HepG2 (cell line): ENCODE measurements at regions not wholly inside any gene's neighbourhood (a gene's known extent, or its start where the extent isn't known, plus 50 kb on each side); places are given as distances from the start of the nearest gene placed in this dataset.

Experiments
- CBFB ChIP-seq: sonication (generic); formaldehyde crosslinking; IDR thresholded peaks from 2 replicates; pipeline ENCODE4 v1.4.0; 2020; ENCODE audit warnings: missing genetic modification reagents
- CREB1 ChIP-seq, 2 experiments: fragments of 450-650 bp in 1 of 2; IDR thresholded peaks; 2 replicates each; pipeline ENCODE4 v1.6.1; 2016 to 2017; ENCODE audit warnings: control low read depth in 1 of 2, mild to moderate bottlenecking in 1 of 2, missing compliant biosample characterization in 1 of 2, missing genetic modification characterization in 1 of 2
- DNMT3B ChIP-seq: conservative IDR thresholded peaks from 2 replicates; pipeline ENCODE4 v1.6.1; 2016; ENCODE audit warnings: missing biosample characterization, control low read depth
- EP300 ChIP-seq, 3 experiments: sonication (generic) in 1 of 3; formaldehyde crosslinking in 1 of 3; IDR thresholded peaks; 2 replicates each; pipeline versions ENCODE4 v1.5.1 to v1.6.1; 2011 to 2020; ENCODE audit warnings: low read depth in 2 of 3, low read length in 2 of 3, borderline replicate concordance in 1 of 3, improper control_type of control experiment in 1 of 3, mild to moderate bottlenecking in 1 of 3, missing genetic modification reagents in 1 of 3, moderate library complexity in 1 of 3
- FLYWCH1 ChIP-seq: sonication (generic); formaldehyde crosslinking; IDR thresholded peaks from 2 replicates; pipeline ENCODE4 v1.8.1; 2023; ENCODE audit warnings: mild to moderate bottlenecking, missing genetic modification reagents
- GABPB1 ChIP-seq: IDR thresholded peaks from 2 replicates; pipeline ENCODE4 v1.6.1; 2016; ENCODE audit warnings: mild to moderate bottlenecking, missing genetic modification reagents, moderate library complexity, missing compliant biosample characterization
- HNRNPL ChIP-seq: fragments of 200-400 bp; formaldehyde crosslinking; IDR thresholded peaks from 2 replicates; pipeline ENCODE4 v1.6.1; 2017; ENCODE audit warnings: mild to moderate bottlenecking, low read depth, low read length
- KAT2B ChIP-seq: fragments of 150-350 bp; IDR thresholded peaks from 2 replicates; pipeline ENCODE4 v1.6.1; 2014; ENCODE audit warnings: low read depth, low read length, borderline replicate concordance
- MEIS2 ChIP-seq: sonication (generic); formaldehyde crosslinking; IDR thresholded peaks from 2 replicates; pipeline ENCODE4 v1.9.0; 2021; ENCODE audit warnings: mild to moderate bottlenecking, missing genetic modification reagents
- NAIF1 ChIP-seq: sonication (generic); formaldehyde crosslinking; IDR thresholded peaks from 2 replicates; pipeline ENCODE4 v1.5.0; 2020; ENCODE audit warnings: mild to moderate bottlenecking, missing genetic modification reagents, borderline replicate concordance
- NCOA2 ChIP-seq: sonication (generic); formaldehyde crosslinking; IDR thresholded peaks from 2 replicates; pipeline ENCODE4 v1.8.0; 2022; ENCODE audit warnings: inconsistent platforms
- NCOR1 ChIP-seq: fragments of 200-600 bp; sonication (generic); IDR thresholded peaks from 2 replicates; pipeline ENCODE4 v1.7.0; 2017; ENCODE audit warnings: antibody characterized with exemption, low read length, borderline replicate concordance
- PRMT3 ChIP-seq: sonication (generic); formaldehyde crosslinking; IDR thresholded peaks from 2 replicates; pipeline ENCODE4 v1.8.1; 2022; ENCODE audit warnings: low read depth, mild to moderate bottlenecking, moderate library complexity, missing genetic modification reagents, borderline replicate concordance
- SMARCC2 ChIP-seq: fragments of 450-650 bp; IDR thresholded peaks from 2 replicates; pipeline ENCODE4 v1.6.1; 2017; ENCODE audit warnings: antibody characterized with exemption, mild to moderate bottlenecking
- TEAD3 ChIP-seq: optimal IDR thresholded peaks from 2 replicates; pipeline ENCODE3; 2016; ENCODE audit warnings: borderline replicate concordance
- ZKSCAN5 ChIP-seq: sonication (generic); formaldehyde crosslinking; IDR thresholded peaks from 2 replicates; pipeline ENCODE4 v1.5.1; 2020; ENCODE audit warnings: mild to moderate bottlenecking, missing genetic modification reagents
- ZNF264 ChIP-seq: sonication (generic); formaldehyde crosslinking; IDR thresholded peaks from 2 replicates; pipeline ENCODE4 v1.4.0; 2020; ENCODE audit warnings: missing genetic modification reagents
- ZNF292 ChIP-seq: sonication (generic); formaldehyde crosslinking; IDR thresholded peaks from 2 replicates; pipeline ENCODE4 v1.8.1; 2022; ENCODE audit warnings: mild to moderate bottlenecking, low read depth, missing genetic modification reagents, borderline replicate concordance
- ZNF557 ChIP-seq: sonication (generic); formaldehyde crosslinking; IDR thresholded peaks from 2 replicates; pipeline ENCODE4 v1.4.0; 2020; ENCODE audit warnings: missing genetic modification reagents
- ZNF558 ChIP-seq: sonication (generic); formaldehyde crosslinking; IDR thresholded peaks from 2 replicates; pipeline ENCODE4 v1.9.0; 2022; ENCODE audit warnings: mild to moderate bottlenecking, missing genetic modification reagents, borderline replicate concordance
- ZNF563 ChIP-seq: sonication (generic); formaldehyde crosslinking; IDR thresholded peaks from 2 replicates; pipeline ENCODE4 v1.8.0; 2022; ENCODE audit warnings: mild to moderate bottlenecking, moderate library complexity, missing genetic modification reagents
- ZNF589 ChIP-seq: sonication (generic); formaldehyde crosslinking; conservative IDR thresholded peaks from 2 replicates; pipeline ENCODE4 v1.8.0; 2022; ENCODE audit warnings: mild to moderate bottlenecking, moderate library complexity, missing genetic modification reagents
- ZNF772 ChIP-seq: sonication (generic); formaldehyde crosslinking; IDR thresholded peaks from 2 replicates; pipeline ENCODE4 v1.5.0; 2020; ENCODE audit warnings: mild to moderate bottlenecking, missing genetic modification reagents
- TF ChIP-seq, protein P1 (sequence below): sonication (generic); formaldehyde crosslinking; IDR thresholded peaks from 2 replicates; pipeline ENCODE4 v1.4.0; 2020; ENCODE audit warnings: mild to moderate bottlenecking, low read depth, missing genetic modification reagents
- TF ChIP-seq, protein P2 (sequence below): sonication (generic); formaldehyde crosslinking; IDR thresholded peaks from 2 replicates; pipeline ENCODE4 v1.4.0; 2020; ENCODE audit warnings: missing genetic modification reagents
- TF ChIP-seq, protein P3 (sequence below): IDR thresholded peaks from 2 replicates; pipeline ENCODE4 v1.6.1; 2016; ENCODE audit warnings: control low read depth
- TF ChIP-seq, protein P4 (sequence below): sonication (generic); formaldehyde crosslinking; IDR thresholded peaks from 2 replicates; pipeline ENCODE4 v1.5.0; 2020; ENCODE audit warnings: missing genetic modification reagents

DNA sequence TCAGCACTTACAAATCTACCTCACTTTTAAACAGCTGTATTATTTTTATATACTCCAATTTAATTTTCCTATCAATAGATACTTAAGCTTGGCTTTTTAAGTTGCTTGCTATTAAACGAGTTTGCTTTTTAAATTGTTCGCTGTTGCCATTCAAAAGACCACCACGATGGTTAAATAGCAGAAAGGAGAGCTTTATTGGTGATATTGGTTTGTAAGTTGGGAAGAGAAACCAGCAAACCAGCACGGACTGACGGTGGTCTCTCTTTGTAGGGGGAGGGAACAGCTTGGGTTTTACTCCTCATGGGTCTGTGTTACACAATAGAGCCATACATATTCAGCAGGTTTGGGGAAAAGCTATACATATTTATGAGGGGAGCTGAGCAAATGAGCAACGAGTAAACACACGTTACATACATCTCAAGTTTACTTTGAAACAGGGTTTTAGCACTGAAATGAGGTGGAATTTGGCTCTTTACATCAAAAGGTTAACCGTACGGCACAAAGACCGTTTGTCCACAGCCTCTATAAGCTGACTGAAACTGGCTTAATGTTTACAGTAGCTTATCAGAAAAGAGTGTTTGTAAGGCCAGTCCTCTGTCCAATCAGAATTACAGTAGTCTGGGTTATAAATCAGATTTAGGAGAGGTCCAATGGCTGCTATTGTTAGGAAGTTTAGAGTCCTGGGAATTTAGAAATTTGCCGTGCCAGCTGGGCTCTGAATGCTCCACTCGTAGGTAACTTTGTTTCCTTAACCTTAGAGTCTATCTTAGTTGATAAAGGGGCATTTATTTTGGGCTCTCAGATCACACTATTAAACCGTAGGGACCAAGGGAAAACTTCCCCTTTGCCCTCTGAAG is 69.7 kb upstream of the DHRS4 start (continued):
- TF ChIP-seq ZNF557 (CRISPR knock-in tag) = no peak
- TF ChIP-seq SMARCC2 = no peak
- TF ChIP-seq, protein P1, sequence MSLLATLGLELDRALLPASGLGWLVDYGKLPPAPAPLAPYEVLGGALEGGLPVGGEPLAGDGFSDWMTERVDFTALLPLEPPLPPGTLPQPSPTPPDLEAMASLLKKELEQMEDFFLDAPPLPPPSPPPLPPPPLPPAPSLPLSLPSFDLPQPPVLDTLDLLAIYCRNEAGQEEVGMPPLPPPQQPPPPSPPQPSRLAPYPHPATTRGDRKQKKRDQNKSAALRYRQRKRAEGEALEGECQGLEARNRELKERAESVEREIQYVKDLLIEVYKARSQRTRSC (CRISPR knock-in tag) = no peak; the same call in 1 of the 2 replicates
- no peak for TF ChIP-seq DNMT3B
- peak; percentile 66; the same call in 1 of the 2 replicates for TF ChIP-seq ZNF292 (CRISPR knock-in tag)
- no peak for TF ChIP-seq ZKSCAN5
- TF ChIP-seq NAIF1 (CRISPR knock-in tag) = no peak
- TF ChIP-seq ZNF264 (CRISPR knock-in tag) = peak; percentile 75; the same call in 1 of the 2 replicates
- TF ChIP-seq NCOA2 (CRISPR knock-in tag) = peak; percentile 94
- no peak for TF ChIP-seq FLYWCH1 (CRISPR knock-in tag)
- peak; percentile 97 for TF ChIP-seq TEAD3 (CRISPR knock-in tag)
- TF ChIP-seq, protein P2, sequence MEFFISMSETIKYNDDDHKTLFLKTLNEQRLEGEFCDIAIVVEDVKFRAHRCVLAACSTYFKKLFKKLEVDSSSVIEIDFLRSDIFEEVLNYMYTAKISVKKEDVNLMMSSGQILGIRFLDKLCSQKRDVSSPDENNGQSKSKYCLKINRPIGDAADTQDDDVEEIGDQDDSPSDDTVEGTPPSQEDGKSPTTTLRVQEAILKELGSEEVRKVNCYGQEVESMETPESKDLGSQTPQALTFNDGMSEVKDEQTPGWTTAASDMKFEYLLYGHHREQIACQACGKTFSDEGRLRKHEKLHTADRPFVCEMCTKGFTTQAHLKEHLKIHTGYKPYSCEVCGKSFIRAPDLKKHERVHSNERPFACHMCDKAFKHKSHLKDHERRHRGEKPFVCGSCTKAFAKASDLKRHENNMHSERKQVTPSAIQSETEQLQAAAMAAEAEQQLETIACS = no peak
- TF ChIP-seq ZNF772 (CRISPR knock-in tag) = no peak; the same call in 1 of the 2 replicates
- peak; percentile 89 for TF ChIP-seq CBFB (CRISPR knock-in tag)
- TF ChIP-seq GABPB1 (CRISPR knock-in tag) = no peak
- TF ChIP-seq, protein P3, sequence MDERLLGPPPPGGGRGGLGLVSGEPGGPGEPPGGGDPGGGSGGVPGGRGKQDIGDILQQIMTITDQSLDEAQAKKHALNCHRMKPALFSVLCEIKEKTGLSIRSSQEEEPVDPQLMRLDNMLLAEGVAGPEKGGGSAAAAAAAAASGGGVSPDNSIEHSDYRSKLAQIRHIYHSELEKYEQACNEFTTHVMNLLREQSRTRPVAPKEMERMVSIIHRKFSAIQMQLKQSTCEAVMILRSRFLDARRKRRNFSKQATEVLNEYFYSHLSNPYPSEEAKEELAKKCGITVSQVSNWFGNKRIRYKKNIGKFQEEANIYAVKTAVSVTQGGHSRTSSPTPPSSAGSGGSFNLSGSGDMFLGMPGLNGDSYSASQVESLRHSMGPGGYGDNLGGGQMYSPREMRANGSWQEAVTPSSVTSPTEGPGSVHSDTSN = no peak
- TF ChIP-seq HNRNPL = 0 out of 2 replicates have a peak, but pooled peaks have one; percentile 12
- TF ChIP-seq EP300 (IDR thresholded peaks at IDR 0.05; ENCODE audit: low read depth in 2 of 2, low read length in 2 of 2) = peak in 1 of 2 experiments; percentile 94; a peak in 3 of 4 replicates
- TF ChIP-seq EP300 (CRISPR knock-in tag; IDR thresholded peaks at IDR 0.05; ENCODE audit: borderline replicate concordance) = peak; percentile 92
- TF ChIP-seq ZNF589 (CRISPR knock-in tag) = peak; percentile 85
- no peak for TF ChIP-seq ZNF563 (CRISPR knock-in tag)
- TF ChIP-seq NCOR1 = peak; percentile 99
- peak; percentile 58 for TF ChIP-seq CREB1 (IDR thresholded peaks at IDR 0.05)
- TF ChIP-seq CREB1 (CRISPR knock-in tag; IDR thresholded peaks at IDR 0.05) = peak; percentile 75; the same call in 1 of the 2 replicates
- no peak; the same call in 1 of the 2 replicates for TF ChIP-seq PRMT3 (CRISPR knock-in tag)
- 0 out of 2 replicates have a peak, but pooled peaks have one; percentile 30 for TF ChIP-seq MEIS2
- TF ChIP-seq KAT2B = no peak
- TF ChIP-seq ZNF558 (CRISPR knock-in tag) = no peak
- TF ChIP-seq, protein P4, sequence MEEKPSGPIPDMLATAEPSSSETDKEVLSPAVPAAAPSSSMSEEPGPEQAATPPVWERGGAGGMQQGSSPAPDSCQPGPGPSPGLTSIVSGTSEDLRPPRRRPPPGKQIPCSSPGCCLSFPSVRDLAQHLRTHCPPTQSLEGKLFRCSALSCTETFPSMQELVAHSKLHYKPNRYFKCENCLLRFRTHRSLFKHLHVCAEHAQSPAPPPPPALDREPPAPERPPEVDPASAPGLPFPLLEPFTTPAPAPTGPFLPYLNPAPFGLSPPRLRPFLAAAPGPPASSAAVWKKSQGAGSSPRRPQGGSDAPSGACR (CRISPR knock-in tag) = no peak
